HepG2 (cell line): ENCODE measurements at regions not wholly inside any gene's neighbourhood (a gene's known extent, or its start where the extent isn't known, plus 50 kb on each side); places are given as distances from the start of the nearest gene placed in this dataset.

ENCODE experiments used
- JUNB ChIP-seq: sonication (generic); formaldehyde crosslinking; IDR thresholded peaks from 2 replicates; pipeline ENCODE4 v1.8.0; 2022; ENCODE audit warnings: missing genetic modification reagents, mild to moderate bottlenecking, borderline replicate concordance
- NCOA5 ChIP-seq: sonication (generic); formaldehyde crosslinking; IDR thresholded peaks from 2 replicates; pipeline ENCODE4 v1.4.0; 2020; ENCODE audit warnings: missing genetic modification reagents
- NCOR1 ChIP-seq: fragments of 200-600 bp; sonication (generic); IDR thresholded peaks from 2 replicates; pipeline ENCODE4 v1.7.0; 2017; ENCODE audit warnings: antibody characterized with exemption, low read length, borderline replicate concordance
- NR2C2 ChIP-seq: sonication (generic); formaldehyde crosslinking; IDR thresholded peaks from 2 replicates; pipeline ENCODE4 v1.4.0; 2020; ENCODE audit warnings: missing genetic modification reagents, mild to moderate bottlenecking, moderate library complexity, borderline replicate concordance
- TF ChIP-seq, protein P1 (sequence below): sonication (generic); formaldehyde crosslinking; IDR thresholded peaks from 2 replicates; pipeline ENCODE4 v1.9.0; 2022; ENCODE audit warnings: missing genetic modification reagents, mild to moderate bottlenecking, borderline replicate concordance

DNA sequence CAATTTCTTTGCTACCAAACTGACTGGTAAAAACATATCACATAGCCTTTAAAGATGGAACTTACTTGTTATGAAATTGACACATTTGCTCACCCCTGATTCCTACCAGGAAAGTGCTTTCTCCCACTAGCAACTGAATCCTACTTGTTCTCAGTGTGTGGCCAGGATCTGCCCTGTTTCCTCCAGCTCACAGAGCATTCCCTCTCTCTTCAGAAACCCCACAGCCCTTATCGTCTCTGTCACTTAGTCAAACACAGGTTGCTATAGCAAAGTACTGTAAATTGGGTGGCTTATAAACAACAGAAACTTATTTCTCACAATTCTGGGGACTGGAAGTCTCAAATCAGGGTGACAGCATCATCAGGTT is 265.2 kb upstream of the BOD1L1 start:
- TF ChIP-seq NCOA5 (CRISPR knock-in tag) (no peak), JUNB (CRISPR knock-in tag) (no peak), NCOR1 (no peak), NR2C2 (CRISPR knock-in tag) (no peak)
- TF ChIP-seq, protein P1, sequence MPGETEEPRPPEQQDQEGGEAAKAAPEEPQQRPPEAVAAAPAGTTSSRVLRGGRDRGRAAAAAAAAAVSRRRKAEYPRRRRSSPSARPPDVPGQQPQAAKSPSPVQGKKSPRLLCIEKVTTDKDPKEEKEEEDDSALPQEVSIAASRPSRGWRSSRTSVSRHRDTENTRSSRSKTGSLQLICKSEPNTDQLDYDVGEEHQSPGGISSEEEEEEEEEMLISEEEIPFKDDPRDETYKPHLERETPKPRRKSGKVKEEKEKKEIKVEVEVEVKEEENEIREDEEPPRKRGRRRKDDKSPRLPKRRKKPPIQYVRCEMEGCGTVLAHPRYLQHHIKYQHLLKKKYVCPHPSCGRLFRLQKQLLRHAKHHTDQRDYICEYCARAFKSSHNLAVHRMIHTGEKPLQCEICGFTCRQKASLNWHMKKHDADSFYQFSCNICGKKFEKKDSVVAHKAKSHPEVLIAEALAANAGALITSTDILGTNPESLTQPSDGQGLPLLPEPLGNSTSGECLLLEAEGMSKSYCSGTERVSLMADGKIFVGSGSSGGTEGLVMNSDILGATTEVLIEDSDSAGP (CRISPR knock-in tag), result no peak
